Inflammatory macrophage treated with lipopolysaccharide for 4 hours (primary cell): ENCODE measurements at regions not wholly inside any gene's neighbourhood (a gene's known extent, or its start where the extent isn't known, plus 50 kb on each side); places are given as distances from the start of the nearest gene placed in this dataset.

ENCODE experiments used
- DNase-seq: peaks from one replicate; pipeline ENCODE4 v3.0.0-alpha.2; 2020

- no peak for DNase-seq
Observed at GRCh38 chr2:237016121-237016915, 69.4 kb upstream of the COPS8 start.

GRCh38 chr2:237020090-237020489 is 65.6 kb upstream of the COPS8 start:
- DNase-seq, result no peak

- no peak for DNase-seq
Observed at GRCh38 chr2:237022533-237022932, 63.2 kb upstream of the COPS8 start.

GRCh38 chr2:237024255-237024654 is 61.4 kb upstream of the COPS8 start:
- no peak for DNase-seq

GRCh38 chr2:237025090-237025865 is 60.4 kb upstream of the COPS8 start:
- DNase-seq, result peak; percentile 87

GRCh38 chr2:237026981-237027711 is 58.5 kb upstream of the COPS8 start:
- peak; percentile 70 for DNase-seq

- no peak for DNase-seq
Observed at GRCh38 chr2:237027712-237028029, 58.0 kb upstream of the COPS8 start.

- no peak for DNase-seq
Observed at GRCh38 chr2:237030382-237030781, 55.3 kb upstream of the COPS8 start.

GRCh38 chr2:237033536-237034060 is 52.1 kb upstream of the COPS8 start:
- DNase-seq, result no peak

GRCh38 chr2:237035781-237036475 is 49.8 kb upstream of the COPS8 start:
- DNase-seq, result no peak
